Upper lobe of left lung (tissue), 6 donors: ENCODE measurements at regions not wholly inside any gene's neighbourhood (a gene's known extent, or its start where the extent isn't known, plus 50 kb on each side); places are given as distances from the start of the nearest gene placed in this dataset.

Experiments used
- ATAC-seq, 2 donors: fragments of 200-7000 bp; cut with Tn5 transposase; one replicate each; pipeline ENCODE4 v1.9.1; 2022; ENCODE audit warnings: mild to moderate bottlenecking in 2 of 2, moderate library complexity in 2 of 2; ENCODE audit not compliant: low FRiP score in 2 of 2
- DNase-seq, 2 donors: peaks; one replicate each; pipeline ENCODE4 v3.0.0-alpha.2; 2019 to 2020
- H3K27ac ChIP-seq, 4 donors: fragments of 200-600 bp; sonication (generic); one replicate each; pipeline ENCODE4 v1.5.1; 2016 to 2019
- H3K27me3 ChIP-seq, 4 donors: fragments of 200-600 bp; sonication (generic); one replicate each; pipeline ENCODE4 v1.5.1; 2017 to 2019
- H3K36me3 ChIP-seq, 4 donors: fragments of 200-600 bp; sonication (generic); one replicate each; pipeline ENCODE4 v1.5.1; 2016 to 2019
- H3K4me1 ChIP-seq, 4 donors: fragments of 200-600 bp; sonication (generic); one replicate each; pipeline ENCODE4 v1.5.1; 2018 to 2019
- H3K4me3 ChIP-seq, 4 donors: fragments of 200-600 bp; sonication (generic); one replicate each; pipeline ENCODE4 v1.5.1; 2017 to 2019; ENCODE audit warnings: mild to moderate bottlenecking in 2 of 4, moderate library complexity in 1 of 4
- H3K9me3 ChIP-seq, 4 donors: fragments of 200-600 bp; sonication (generic); one replicate each; pipeline ENCODE4 v1.5.1; 2018 to 2019
- EP300 ChIP-seq, 4 donors: sonication (generic); formaldehyde crosslinking; IDR thresholded peaks; one replicate each; pipeline ENCODE4 v1.5.1; 2017; ENCODE audit warnings: antibody characterized with exemption in 4 of 4, control low read depth in 2 of 4
- POLR2A ChIP-seq, 4 donors: fragments of 450-650 bp; IDR thresholded peaks; one replicate each; pipeline ENCODE4 v1.5.1; 2016 to 2017; ENCODE audit warnings: antibody characterized with exemption in 4 of 4, mild to moderate bottlenecking in 2 of 4
- POLR2AphosphoS5 ChIP-seq, 2 donors: sonication (generic); formaldehyde crosslinking; IDR thresholded peaks; one replicate each; pipeline ENCODE4 v1.5.1; 2017; ENCODE audit warnings: antibody characterized with exemption in 2 of 2
- WGBS, 2 donors: methylation state at CpG; one replicate each; pipeline ENCODE4 v1.1.5; 2017 to 2018; 5-methylcytosine and 5-hydroxymethylcytosine counted together
- TF ChIP-seq, protein P1 (sequence below), 6 experiments: fragments of 450-650 bp in 4 of 6; fragments of 200-600 bp in 2 of 6; sonication (generic) in 2 of 6; IDR thresholded peaks; one replicate each; pipeline ENCODE4 v1.5.1; 2016 to 2019; ENCODE audit warnings: antibody characterized with exemption in 6 of 6
- donor health status: DM: no; HTN: no; CAD: no; lungs with moderate emphysema.
- donor health status: DM: no; HTN: yes; CAD: no; lungs with severe emphysema.

DNA sequence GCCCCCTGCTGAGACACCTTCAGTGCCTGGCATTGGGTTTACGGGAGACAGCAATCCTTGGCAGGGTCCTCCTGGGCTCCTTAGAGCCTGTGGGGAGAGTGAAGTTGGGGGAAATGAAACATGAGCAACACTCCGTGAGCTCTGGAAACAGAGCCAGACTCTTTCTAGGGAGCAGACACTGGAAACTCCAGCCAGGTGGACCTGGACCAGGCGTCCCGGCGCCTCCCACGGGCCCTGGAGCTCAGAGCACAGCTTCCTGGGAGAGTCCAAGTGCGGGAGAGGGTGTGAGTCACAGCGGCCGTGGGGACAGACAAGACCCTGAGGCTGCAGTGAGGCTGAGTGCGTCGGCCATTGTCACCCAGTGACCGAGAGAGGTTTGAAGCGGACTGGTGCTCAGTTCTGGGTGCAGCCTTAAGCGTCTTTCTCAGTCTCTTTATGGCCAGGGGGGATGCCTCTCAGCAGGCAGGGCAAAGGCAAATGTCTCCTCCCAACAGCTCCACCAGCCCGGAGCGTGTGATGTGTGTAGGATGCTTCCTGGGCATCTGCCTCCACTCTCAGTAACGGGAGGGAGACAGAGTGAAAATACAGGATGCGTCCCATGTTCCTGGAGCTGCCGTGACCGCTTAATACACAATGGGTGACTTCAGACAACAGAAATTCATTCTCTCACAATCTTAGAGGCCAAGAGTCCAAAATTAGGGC lies 399.2 kb downstream of the SHANK2 start:
- no peak for TF ChIP-seq POLR2AphosphoS5 (IDR thresholded peaks at IDR 0.05)
- TF ChIP-seq POLR2A (IDR thresholded peaks at IDR 0.05), result no peak
- TF ChIP-seq EP300 (IDR thresholded peaks at IDR 0.05), result no peak
- TF ChIP-seq, protein P1, sequence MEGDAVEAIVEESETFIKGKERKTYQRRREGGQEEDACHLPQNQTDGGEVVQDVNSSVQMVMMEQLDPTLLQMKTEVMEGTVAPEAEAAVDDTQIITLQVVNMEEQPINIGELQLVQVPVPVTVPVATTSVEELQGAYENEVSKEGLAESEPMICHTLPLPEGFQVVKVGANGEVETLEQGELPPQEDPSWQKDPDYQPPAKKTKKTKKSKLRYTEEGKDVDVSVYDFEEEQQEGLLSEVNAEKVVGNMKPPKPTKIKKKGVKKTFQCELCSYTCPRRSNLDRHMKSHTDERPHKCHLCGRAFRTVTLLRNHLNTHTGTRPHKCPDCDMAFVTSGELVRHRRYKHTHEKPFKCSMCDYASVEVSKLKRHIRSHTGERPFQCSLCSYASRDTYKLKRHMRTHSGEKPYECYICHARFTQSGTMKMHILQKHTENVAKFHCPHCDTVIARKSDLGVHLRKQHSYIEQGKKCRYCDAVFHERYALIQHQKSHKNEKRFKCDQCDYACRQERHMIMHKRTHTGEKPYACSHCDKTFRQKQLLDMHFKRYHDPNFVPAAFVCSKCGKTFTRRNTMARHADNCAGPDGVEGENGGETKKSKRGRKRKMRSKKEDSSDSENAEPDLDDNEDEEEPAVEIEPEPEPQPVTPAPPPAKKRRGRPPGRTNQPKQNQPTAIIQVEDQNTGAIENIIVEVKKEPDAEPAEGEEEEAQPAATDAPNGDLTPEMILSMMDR (IDR thresholded peaks at IDR 0.05), result no peak
- ATAC-seq (no peak), DNase-seq (peak in 1 of 2 donors; percentile 52)
- H3K4me3 ChIP-seq, result no peak overlapping the region
- no peaks in the 10 kb centered on the region for H3K36me3 ChIP-seq
- 84 to 91% methylated on average over 6 to 20 of the region's 20 CpGs for WGBS, 2 donors
- H3K4me1 ChIP-seq, result no peaks in the 10 kb centered on the region
- no peak overlapping the region for H3K27ac ChIP-seq
- no peaks in the 10 kb centered on the region for H3K27me3 ChIP-seq
- no peaks in the 10 kb centered on the region for H3K9me3 ChIP-seq

DNA sequence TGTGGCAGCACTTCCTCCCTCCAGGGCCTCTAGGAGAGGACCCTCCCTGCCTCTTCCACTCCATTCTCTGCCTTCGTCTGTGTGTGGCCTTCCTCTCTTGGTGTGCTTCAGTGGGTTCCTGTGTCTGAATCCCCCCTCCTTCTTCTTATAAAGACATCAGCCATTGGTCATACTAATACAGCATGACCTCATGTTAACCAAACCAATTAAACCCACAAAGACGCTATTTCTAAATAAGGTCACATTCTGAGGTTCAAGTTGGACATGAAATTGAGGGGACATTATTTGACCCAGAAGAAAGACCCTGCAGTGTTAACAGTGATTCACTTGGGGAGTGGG lies 398.6 kb downstream of the SHANK2 start:
- no peak for DNase-seq
- Histone ChIP-seq H3K9me3 (no peaks in the 10 kb centered on the region), H3K27me3 (no peaks in the 10 kb centered on the region), H3K4me3 (no peak overlapping the region), H3K4me1 (no peaks in the 10 kb centered on the region), H3K27ac (no peak overlapping the region), H3K36me3 (no peaks in the 10 kb centered on the region)
- 70 to 76% methylated on average over 2 of the region's 2 CpGs for WGBS, 2 donors
- no peak for ATAC-seq
- TF ChIP-seq, protein P1 (IDR thresholded peaks at IDR 0.05), result no peak
- TF ChIP-seq POLR2A (IDR thresholded peaks at IDR 0.05), result no peak
- no peak for TF ChIP-seq EP300 (IDR thresholded peaks at IDR 0.05)
- no peak for TF ChIP-seq POLR2AphosphoS5 (IDR thresholded peaks at IDR 0.05)

DNA sequence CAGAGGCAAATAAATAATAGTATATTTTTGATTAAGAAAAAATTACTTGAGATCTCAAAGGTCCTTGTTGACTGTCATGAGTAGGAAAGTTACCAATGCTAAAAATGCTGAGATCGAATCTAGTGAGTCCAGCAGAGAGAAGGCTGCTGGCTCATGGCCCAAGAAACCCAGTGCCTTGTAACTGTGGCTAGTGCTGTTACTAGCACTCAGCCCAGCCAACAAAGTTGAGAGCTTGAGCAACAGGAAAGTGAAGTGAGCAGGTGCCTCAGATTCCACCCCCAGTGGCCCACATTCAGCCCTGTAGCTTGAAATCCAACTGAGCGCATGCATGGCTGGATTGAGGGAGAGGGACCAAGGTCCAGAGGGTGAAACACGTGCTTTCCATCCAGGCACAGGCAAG lies 398.2 kb downstream of the SHANK2 start:
- H3K4me1 ChIP-seq, result no peaks in the 10 kb centered on the region
- TF ChIP-seq EP300 (IDR thresholded peaks at IDR 0.05) (no peak), POLR2AphosphoS5 (IDR thresholded peaks at IDR 0.05) (no peak), POLR2A (IDR thresholded peaks at IDR 0.05) (no peak)
- TF ChIP-seq, protein P1 (IDR thresholded peaks at IDR 0.05), result no peak
- H3K9me3 ChIP-seq, result no peaks in the 10 kb centered on the region
- no peak for ATAC-seq
- no peaks in the 10 kb centered on the region for H3K27me3 ChIP-seq
- no peak overlapping the region for H3K4me3 ChIP-seq
- no peaks in the 10 kb centered on the region for H3K36me3 ChIP-seq
- DNase-seq, result no peak
- 88 to 94% methylated on average over 3 of the region's 3 CpGs for WGBS, 2 donors
- H3K27ac ChIP-seq, result no peak overlapping the region

DNA sequence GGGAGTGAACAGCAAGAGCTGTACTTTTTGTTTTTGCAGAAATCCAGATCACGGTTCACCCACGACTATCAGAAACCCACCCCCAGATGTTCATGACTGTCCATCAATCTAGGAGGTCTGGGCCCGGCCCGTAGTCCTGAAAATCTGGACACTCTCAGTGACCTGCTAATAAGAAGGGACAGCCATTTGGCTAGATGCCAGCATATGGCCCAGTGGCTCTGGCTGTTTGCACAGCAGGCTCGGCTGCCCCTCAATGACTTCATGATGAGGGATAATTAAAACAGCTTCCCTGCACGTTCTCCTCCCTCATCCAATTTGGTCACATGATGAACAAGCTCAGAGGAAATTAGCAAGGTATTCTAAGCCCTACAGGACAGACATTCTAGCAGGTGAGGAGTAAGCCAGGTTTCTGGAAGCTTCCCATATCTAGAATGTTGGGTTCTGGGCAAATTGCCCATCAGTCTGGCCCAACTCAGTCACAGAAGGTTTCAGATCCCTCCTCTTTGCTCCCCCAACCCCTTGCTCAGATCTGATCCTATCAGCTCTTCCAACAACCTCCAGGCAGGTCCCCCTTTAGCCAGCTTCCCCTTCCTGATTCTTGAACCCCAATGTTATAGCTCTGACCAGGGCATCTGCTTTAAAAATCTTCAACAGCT lies 397.3 kb downstream of the SHANK2 start:
- DNase-seq, result no peak
- H3K27ac ChIP-seq, result no peak overlapping the region

More for the DNA sequence above, 397.3 kb downstream of the SHANK2 start:
- no peaks in the 10 kb centered on the region for H3K4me1 ChIP-seq
- WGBS, 2 donors, result 41 to 55% methylated on average over 6 of the region's 6 CpGs
- ATAC-seq, result no peak
- TF ChIP-seq, protein P1 (IDR thresholded peaks at IDR 0.05), result no peak
- TF ChIP-seq POLR2AphosphoS5 (IDR thresholded peaks at IDR 0.05), result no peak
- no peak for TF ChIP-seq EP300 (IDR thresholded peaks at IDR 0.05)
- TF ChIP-seq POLR2A (IDR thresholded peaks at IDR 0.05), result no peak
- no peaks in the 10 kb centered on the region for H3K36me3 ChIP-seq
- H3K9me3 ChIP-seq, result no peaks in the 10 kb centered on the region
- H3K27me3 ChIP-seq, result no peaks in the 10 kb centered on the region
- no peak overlapping the region for H3K4me3 ChIP-seq
